ENCODE measurements at regions not wholly inside any gene's neighbourhood (a gene's known extent, or its start where the extent isn't known, plus 50 kb on each side); places are given as distances from the start of the nearest gene placed in this dataset.

DNA sequence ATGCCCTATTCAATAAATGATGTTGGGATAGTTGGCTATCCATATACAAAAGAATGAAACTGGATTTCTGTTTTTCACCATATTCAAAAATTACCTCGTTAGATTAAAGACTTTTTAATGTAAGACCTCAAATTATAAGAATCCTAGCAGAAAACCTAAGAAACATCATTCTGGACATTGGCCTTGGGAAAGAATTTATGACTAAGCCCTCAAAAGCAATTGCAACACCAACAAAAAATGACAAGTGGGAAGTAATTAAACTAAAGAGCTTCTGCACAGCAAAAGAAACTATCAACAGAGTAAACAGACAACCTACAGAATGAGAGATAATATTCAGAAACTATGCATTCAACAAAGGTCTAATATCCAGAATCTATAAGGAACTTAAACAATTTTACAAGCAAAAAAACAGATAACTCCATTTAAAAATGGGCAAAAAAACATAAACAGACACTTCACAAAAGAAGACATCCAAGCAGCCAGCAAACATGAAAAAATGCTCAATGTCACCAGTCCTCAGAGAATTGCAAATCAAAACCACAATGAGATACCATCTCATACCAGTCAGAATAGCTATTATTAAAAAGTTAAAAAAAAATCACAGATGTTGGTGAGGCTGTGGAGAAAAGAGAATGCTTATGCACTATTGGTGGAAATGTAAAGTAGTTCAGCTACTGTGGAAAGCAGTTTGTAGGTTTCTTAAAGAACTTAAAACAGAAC lies 309.8 kb downstream of the AHR start:
- no peak for DNase-seq (ENCODE audit: low spot score)

DNA sequence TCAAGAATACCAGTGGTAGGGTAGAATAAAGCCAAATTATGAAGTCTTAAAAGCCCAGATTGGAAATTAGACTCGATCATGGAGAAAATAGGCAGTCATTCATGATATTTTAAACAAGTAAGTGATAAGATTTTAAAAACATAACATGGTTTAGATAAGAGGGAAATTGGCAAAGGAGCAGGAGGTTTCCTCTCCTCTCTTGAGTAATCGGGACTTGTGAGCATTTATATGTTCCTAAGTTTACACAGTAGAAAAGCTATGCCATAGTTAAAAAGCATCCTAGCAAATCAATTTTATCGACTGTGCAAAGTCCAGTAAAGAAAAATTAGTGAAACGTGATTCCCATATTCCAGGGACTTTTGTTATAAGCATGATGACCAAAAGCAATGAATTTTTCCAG lies 313.2 kb downstream of the AHR start:
- no peak for DNase-seq (ENCODE audit: low spot score)

DNA sequence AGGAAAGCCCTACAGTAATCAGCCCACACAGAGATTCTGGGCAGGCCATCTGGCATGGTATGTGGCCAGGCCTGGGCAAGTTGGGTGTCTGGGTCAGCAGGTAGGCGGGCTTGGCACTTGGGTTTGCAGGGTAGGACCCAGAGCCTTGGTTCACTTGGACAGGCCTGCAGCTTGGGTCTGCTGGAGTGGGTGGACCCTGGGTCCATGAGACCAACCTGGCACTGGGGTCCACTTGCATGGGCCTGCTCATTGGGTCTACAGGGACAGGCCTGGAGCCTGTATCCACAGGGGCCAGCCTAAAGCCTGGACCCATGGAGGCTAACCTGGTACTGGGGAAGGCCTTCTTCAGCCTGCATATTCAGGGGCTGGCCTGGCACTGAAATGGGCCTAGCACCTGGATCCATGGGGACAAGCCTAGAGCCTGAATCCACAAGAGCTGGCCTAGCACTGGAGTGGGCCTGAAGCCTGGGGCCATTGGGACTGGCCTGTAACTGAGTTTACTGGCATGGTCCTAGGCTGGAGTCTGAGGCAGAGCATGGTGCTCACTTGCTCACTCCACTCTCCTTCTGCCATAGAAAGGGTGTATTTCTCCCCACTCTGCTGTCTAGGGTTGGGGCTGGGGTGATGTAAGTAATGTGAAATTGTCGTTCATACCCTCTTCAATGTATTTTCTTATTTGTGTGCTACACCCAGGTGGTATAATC lies 315.0 kb downstream of the AHR start:
- DNase-seq (ENCODE audit: low spot score): no peak

DNA sequence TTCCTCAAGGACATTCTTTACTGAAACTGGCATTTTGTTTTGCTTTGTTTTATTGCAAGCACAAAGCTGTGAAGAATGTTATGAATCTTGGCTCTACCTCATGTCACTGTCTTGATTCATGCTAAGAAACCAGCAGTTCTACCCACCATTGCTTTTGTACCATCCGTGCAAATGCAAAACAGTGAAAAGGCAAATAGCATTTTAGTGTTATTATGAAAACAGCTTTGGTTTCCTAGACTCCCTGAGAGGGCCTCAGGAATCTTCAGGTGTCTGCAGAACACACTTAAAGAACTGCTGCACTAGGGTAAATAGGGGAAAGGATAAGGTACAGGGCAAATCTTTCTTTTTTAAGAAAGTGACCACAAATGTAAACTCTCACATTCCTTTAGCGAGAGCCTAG lies 318.9 kb downstream of the AHR start:
- DNase-seq (ENCODE audit: low spot score): no peak

DNA sequence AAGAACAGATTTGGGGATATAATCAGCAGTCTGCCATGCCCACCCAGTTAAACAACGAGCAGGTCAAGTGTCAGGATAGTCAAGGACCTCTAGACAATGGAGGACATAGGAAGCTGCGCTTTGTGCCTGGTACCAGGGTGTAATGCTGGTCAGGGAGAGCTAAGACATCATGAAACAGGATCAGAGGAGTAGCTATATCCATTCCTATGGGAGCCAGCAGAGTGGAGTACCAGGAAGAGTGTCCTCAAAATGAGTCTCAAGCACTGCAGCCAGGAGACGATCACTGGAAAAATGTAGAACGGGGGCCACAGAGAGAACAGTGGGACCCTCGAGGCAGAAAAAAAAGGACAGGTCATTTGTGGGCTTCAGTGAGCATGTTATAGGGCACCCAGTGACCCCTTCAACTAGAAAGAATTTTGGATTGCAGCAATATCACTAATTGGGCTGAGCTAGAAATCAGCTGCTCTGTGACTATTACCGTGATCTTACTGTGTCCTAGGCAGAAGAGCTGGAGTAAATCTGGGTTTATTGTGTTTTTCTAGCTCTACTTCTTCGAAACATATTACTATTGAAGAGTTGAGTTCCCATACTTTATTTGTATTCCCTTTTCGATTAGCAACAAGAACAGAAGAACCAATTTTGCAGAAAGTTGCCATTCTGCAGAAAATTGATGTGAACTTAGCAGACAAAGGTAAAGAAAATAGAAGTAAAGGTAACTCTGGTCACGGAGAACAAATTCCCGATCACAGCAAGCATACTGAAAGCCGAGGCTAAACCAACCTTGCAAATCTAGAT lies 319.6 kb downstream of the AHR start:
- no peak for DNase-seq (ENCODE audit: low spot score)

DNA sequence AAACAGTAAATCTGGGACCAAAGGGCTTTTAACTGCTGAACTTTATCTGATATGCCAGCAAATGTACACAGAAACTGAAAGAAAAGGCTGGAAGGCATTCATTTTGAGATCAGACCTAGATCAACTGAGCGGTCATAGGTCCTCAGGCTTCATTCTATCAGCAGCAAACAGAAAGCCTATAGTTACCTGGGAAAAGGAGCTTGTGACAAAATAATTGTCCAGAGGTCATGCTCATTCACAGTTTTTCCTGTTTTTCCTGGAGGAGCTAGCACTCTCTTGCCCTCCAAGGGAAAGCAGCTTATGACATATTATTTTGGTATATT lies 320.2 kb downstream of the AHR start:
- no peak for DNase-seq (ENCODE audit: low spot score)

DNA sequence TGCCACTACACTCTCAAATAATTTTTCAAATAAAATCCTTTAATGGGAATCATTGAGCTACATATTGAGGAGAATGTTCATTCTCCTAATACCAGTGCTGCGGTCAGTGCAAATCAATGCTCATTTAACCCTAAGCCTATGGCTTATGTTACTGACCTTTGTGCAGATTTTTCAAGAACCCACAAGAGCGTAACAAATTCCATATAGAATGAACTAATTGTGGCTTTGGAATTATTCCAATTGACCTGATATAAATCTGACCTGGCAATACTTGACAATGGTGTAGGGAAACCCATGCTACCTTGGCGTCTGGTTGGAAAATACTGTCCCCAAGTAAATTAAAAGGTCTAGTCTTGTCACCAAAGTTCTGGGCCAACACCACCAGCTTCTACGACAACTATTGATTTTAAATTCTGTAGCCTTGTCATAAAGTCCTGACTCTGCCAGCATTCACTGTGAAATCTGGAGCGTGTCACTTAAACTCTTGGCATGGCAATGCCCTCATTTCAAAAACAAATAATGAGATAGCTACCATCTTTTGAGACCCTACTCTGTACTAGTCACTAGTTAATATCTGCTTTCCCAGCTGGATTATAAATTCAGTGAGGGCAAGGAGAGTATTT lies 320.9 kb downstream of the AHR start:
- no peak for DNase-seq (ENCODE audit: low spot score)

DNA sequence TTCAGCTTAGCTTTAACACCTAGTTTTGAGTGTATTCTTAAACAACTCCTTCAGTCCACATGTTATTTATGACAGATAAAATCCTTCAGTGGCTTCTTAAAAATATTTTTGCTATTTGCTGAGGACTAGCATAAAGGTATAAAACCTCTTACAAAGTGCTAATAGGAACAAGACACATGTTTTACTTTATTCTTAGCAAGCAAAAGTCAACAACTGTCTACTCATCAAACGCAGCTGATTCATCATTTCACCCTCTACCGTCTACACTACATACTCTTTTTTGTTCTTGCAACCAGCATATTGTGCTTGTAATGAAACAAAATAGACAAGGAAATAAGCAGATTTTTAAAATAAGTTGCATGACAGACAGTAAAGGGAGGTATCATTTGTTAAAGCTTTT lies 319.7 kb downstream of the SNX13 start:
- DNase-seq (ENCODE audit: low spot score): no peak

DNA sequence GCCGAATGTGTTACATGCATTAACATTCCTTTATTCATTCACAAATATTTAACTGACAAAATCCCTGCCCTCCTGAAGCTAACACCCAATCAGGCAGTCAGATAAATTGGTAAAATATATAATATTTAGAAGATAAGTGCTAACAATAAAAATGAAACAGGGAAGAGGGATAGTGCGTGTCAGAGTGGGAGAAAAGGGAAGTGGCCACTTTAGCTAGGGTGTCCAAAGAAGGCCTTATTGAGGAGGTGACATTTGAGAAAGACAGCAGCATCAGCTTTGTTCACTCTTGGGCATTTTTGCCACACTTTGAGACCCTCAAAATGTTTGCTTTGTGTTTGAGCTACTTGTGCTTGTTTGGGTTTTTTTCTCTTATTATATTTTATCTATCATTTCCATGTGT lies 317.8 kb downstream of the SNX13 start:
- DNase-seq (ENCODE audit: low spot score): no peak

DNA sequence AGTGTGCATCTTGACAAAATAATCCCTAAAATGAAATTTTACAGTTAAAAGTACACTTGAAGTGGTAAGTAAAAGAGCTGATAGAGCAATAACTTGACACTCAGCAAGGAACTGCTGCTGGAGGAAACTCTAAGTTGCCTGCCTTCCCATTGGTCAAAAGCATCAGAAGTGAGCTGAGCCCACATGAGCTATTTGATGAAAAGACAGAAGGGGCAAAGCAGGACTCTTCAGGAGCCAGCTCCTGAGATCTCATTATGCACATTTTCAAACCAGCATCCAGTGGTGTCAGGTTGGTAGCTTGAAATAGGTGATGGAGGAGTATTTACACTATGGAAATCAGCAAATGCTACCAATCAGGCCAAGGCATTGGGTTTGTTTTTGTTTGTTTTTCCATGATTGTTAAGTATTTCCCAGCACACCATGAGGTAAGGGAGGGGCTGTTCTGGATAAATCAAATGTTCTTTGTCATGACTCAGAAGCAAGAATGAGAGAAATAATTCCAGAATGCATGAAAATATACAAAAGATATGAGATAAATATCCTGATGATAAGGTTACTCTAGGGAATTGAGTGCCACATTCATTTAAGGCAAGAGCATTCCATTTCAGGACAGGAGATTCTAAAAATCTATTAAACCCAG lies 316.6 kb downstream of the SNX13 start:
- DNase-seq (ENCODE audit: low spot score): no peak

DNA sequence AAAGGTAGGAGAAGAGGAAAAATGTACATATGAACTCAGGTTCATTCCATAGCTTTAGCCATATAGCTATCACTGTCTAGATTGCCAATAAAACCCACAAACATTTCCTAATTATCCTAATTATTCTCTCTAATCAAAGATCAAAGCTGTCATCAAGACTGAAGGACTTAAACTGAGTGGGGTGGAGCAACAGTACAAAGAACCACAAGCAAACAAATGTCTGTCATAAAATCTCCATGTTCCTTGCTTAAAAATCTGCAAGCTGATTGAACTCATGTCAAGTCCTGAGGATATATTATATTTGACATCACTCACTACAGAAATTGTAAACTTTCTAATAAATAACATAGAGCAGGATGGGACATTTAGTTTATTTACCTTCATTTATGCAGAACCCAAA lies 315.9 kb downstream of the SNX13 start:
- DNase-seq (ENCODE audit: low spot score): no peak

DNA sequence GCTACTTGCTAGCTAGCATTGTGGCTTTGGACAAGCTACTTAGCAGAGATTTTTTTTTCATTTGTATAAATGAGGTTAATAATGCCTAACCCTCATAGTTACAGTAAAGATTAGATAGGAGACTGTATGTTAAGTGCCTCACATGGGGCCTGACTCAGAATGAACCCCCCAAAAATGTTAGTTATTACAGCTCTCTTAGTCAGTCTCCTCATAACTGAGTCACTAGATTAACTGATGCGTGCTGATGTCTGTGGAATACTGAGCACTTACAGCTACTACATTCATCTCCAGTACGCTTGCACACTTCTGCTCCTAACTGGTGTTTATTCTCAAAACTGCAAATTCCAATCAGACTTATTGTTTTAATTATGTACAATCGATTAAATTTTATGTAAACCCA lies 315.3 kb downstream of the SNX13 start:
- DNase-seq (ENCODE audit: low spot score): peak; percentile 57

DNA sequence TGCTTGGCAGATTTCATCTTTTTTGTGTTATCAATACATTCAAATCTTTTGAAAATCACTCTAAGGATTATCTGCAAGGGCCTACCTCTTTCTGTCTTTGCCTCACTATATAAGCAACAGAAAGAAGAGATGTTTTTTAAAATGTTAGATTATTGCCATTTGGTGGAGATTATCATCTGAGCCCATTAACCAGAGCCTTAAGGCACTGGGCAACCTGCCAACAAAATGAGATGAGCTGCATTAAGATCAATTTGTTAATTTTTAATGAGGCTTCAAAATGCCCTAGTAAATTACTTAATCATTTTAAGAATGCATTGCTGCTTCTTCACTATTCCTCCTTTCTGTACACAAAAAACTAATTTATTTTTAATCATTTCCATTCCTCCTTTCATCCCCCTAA lies 314.1 kb downstream of the SNX13 start:
- DNase-seq (ENCODE audit: low spot score): no peak

DNA sequence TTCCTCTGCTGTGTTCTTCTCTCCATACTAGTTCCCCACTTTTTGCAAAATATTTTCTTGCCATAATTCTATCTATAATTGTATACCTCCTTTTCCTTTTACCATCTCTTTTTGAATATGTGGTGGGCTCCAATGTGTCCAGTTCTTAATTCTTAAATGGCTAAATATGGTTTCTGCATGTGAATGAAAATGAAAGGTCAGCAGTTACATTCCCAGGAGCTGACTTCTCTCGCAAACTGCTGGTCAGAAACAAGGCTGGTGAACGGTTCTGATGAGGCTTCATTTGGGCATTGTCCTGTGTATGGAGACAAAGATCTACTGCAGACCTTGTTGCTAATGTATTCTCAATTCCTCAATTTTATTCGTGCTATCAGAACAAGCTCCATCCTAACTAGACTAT lies 309.2 kb downstream of the SNX13 start:
- no peak for DNase-seq (ENCODE audit: low spot score)

DNA sequence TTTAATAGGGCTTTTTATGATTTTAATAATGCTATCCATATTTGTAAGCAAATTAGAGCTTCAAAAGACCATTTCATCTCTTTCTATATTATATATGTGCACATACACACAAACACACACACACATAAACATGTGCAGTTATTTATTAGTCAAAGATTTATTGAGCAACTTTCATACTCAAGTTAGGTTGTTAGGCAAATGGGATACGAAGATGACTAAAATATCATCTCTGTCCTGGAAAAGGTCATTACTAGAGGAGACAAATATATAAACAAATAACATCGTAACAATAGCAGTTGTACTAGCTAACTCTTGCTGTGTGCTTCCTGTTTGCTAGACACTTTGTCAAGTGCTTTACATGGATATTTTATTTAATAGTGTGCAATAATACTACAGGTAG lies 307.9 kb downstream of the SNX13 start:
- no peak for DNase-seq (ENCODE audit: low spot score)

DNA sequence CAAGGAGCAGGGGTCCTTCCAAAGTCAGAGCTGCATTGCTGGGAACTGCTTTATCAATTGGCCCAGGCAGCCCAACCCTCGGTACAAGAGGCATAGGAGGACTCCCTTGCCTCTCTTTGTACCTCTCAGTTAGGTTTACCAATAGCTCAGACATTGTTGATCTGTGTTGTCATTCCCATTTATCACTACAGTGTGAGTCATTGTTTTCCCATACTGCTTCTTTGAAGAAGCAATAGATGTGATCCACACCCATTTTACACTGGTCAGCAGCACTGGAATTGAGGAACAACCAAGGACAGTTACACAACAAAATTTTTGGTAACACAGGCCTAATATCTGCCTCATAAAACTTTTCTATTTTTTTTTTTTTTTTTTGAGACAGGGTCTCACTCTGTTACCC lies 307.2 kb downstream of the SNX13 start:
- DNase-seq (ENCODE audit: low spot score): peak; percentile 22

DNA sequence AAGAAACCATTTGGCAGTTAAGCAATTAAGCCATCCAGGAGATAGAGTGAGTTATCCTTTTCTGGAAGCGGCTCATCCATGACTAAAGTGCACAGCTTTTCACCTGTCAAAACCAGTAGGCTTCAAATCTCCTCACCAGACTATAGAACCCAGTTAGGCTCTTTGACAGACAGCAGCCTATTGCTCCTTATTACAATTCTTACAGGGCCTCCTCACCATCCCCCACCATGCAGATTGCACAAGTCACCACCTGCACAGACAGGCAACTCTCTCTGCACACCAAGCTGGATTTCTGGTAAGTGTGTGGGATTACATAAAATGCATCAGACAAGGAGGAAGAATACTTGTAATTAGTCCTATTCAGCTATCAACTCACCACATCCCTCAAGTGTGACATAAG lies 301.6 kb downstream of the SNX13 start:
- DNase-seq (ENCODE audit: low spot score): no peak

DNA sequence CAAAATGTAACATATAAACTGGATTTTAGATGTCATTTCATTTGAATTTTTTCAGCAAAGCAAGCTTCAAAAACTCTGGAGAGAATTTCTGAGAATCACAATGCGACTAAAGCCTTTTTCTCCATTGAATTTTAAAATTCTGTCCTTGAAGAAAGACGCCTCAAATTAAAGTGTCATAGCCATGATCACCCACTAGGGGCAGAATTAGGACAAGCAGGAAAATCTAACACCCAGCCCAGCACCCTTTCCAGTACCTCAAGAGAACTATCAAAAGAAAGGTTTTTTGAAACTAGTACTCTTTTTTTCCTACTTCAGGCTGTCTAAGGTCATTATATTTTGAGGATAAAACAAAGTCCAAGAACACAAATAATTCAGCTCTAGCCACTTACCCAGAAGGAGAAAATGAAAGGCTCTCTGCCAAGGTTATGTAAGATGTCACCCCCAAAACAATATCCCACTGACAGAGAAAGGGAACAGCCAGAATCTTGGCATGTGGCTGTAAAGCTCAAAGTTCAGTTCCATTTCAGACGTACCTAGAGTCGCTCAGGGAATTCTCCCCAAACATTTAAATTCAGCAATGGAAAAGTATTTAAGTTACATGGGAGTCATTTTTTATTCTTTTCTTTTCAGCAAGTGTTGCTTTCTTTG lies 299.4 kb downstream of the SNX13 start:
- DNase-seq (ENCODE audit: low spot score): peak; percentile 30

DNA sequence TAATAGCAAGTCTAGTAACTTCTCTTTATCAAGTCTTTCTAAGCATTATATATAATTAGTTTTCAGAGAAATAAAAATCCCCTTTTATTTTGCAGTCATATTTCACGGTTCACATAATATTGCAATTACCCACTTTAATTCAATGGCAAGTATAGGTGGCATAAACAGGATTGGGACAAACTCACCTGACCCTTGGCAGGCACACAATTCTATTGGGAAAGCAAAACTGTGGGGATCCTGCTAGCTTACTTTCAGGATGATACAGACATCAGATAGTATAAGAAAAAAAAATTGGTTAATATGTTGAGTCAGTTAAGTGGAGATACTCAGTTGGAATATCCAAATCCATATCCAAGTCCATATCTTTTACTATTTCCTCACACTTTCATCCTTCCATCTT lies 294.8 kb downstream of the SNX13 start:
- DNase-seq (ENCODE audit: low spot score): no peak

DNA sequence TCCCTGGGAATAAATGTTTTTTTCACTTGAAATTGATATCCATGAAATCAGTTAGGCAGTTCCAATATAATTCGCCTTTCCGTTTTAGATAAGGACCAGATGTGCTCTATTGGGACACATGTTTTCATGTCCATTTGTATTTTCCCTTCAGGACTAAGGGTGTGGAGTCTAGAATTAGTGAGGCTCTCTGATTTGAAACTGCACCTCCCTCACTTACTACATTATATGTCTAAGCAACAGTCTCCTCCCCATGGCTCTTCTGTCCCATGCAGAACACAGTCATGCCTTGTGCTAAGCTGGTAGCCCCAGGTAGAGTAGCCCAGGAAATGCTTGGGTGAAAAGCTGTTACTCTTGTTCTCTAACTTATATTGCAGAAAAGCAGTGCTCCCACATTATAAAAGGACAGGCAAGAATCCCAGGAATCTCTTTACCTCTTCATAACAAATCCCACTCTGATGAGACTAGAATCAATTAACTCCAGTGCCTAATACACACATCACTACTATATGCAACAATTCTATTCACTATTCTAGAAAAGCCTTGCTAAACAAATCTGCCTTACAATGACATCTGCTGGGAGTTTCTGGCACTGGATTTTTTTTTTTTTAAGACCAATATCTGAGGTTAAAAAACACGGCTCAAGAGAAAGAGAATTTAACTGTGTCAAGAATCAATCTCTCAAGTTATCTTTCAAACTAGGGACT lies 293.9 kb downstream of the SNX13 start:
- peak; percentile 51 for DNase-seq (ENCODE audit: low spot score)

DNA sequence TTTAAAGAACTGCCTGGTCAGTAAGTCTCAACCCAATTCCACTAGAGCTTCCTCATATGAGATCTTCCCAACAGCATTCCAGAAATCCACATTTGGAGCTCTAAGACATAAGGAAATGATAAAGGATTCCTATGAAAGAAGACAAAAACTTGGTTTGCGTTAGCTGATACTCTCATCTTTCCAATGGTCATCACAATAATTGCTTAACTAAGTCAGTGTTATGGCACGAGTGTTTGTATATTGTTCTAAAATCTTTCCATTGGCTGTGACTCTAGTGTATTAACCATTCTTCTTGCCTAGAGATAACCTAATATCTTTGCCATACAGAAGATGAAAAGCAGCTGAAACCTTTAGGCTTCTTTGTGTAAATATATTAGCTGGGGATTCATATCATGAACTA lies 289.0 kb downstream of the SNX13 start:
- no peak for DNase-seq (ENCODE audit: low spot score)

All from GM03348 (cell line).